ENCODE measurements at regions not wholly inside any gene's neighbourhood (a gene's known extent, or its start where the extent isn't known, plus 50 kb on each side); places are given as distances from the start of the nearest gene placed in this dataset.

DNA sequence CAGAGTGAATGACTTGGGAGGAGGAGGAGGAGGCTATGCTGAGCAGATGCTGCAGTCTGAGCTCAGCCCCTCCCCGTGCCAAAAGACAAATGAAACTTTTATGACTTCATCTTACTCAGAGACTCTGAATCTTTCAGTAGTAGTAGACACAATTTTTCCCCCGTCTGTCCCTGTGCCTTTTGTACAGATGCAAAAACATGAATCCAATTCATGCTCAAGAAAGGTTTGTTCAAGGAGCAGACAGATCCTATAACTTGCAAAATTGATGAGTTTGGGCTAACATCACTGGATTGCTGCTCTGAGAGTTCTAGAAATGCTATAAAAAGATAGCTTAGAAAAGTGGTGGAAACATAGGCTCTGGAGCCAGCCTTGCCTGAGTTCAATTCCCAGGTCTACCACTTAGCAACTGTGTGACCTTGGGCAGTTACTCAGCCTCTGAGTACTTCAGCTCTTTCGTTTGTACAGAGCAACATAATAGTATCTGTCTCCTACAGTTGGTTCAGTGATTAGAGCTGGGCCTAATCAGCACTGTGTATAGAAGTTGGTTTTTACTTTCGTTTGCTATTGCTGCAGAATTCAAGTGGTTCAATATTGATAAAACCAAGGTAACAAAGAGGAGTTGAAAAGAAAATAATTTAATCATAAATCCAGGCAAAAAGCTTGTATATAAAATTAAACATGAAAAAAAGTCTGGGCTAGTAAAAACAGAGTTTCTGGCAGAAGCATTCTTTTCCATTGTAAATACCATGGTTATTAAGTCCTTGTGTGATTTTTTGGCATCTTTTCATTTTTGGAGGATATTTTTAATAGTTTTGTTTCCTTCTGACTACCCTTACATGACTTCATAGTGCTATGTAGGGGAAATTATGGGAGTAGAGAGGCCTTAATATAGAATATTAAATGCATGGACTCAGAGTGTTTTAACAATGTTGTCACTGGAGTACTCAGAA is 174.2 kb upstream of the ZNF32 start:
- DNase-seq = no peak
- Histone ChIP-seq H3K9ac (no peak overlapping the region), H3K27ac (ENCODE audit: low read depth in 2 of 2, low read length in 1 of 2) (peak overlapping the region; percentile 54 to 66; a peak in 3 of 4 replicates), H3K36me3 (replicated peaks in 1 of 2; ENCODE audit: control insufficient read depth in 1 of 2, insufficient read depth in 2 of 2, low read length in 1 of 2) (no peaks in the 10 kb centered on the region), H3K4me1 (ENCODE audit: control insufficient read depth in 1 of 2, insufficient read depth in 2 of 2, low read depth in 1 of 2, low read length in 1 of 2) (peaks cover 0 to 8% of the 10 kb centered on the region in 2 experiments; a peak in 2 of 4 replicates), H3K4me2 (no peak overlapping the region; the same call in 1 of the 2 replicates), H3K4me3 (ENCODE audit: low read depth in 2 of 2, low read length in 1 of 2) (no peak overlapping the region), H4K20me1 (ENCODE audit: insufficient read depth) (no peaks in the 10 kb centered on the region), H3F3A (replicated peaks; ENCODE audit: insufficient read depth) (peaks cover 9% of the 10 kb centered on the region), H3K79me2 (ENCODE audit: insufficient read depth) (no peaks in the 10 kb centered on the region), H2AFZ (ENCODE audit: low read depth) (no peak overlapping the region), H3K27me3 (ENCODE audit: insufficient read depth) (no peaks in the 10 kb centered on the region), H3K9me2 (no peaks in the 10 kb centered on the region), H3K9me3 (no peaks in the 10 kb centered on the region)
- CTCF ChIA-PET = interaction anchor here (1.2 to 3.2 kb wide), 2 partner anchors 133 to 564 kb away, joined by 3 to 13 read pairs; no protein-coding TSS in a partner anchor
- 35% methylated on average over 4 of the region's 4 CpGs for WGBS (ENCODE audit: low lambda C conversion rate)
- TF ChIP-seq, protein P1, sequence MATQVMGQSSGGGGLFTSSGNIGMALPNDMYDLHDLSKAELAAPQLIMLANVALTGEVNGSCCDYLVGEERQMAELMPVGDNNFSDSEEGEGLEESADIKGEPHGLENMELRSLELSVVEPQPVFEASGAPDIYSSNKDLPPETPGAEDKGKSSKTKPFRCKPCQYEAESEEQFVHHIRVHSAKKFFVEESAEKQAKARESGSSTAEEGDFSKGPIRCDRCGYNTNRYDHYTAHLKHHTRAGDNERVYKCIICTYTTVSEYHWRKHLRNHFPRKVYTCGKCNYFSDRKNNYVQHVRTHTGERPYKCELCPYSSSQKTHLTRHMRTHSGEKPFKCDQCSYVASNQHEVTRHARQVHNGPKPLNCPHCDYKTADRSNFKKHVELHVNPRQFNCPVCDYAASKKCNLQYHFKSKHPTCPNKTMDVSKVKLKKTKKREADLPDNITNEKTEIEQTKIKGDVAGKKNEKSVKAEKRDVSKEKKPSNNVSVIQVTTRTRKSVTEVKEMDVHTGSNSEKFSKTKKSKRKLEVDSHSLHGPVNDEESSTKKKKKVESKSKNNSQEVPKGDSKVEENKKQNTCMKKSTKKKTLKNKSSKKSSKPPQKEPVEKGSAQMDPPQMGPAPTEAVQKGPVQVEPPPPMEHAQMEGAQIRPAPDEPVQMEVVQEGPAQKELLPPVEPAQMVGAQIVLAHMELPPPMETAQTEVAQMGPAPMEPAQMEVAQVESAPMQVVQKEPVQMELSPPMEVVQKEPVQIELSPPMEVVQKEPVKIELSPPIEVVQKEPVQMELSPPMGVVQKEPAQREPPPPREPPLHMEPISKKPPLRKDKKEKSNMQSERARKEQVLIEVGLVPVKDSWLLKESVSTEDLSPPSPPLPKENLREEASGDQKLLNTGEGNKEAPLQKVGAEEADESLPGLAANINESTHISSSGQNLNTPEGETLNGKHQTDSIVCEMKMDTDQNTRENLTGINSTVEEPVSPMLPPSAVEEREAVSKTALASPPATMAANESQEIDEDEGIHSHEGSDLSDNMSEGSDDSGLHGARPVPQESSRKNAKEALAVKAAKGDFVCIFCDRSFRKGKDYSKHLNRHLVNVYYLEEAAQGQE (IDR thresholded peaks at IDR 0.05; ENCODE audit: low read depth, low read length) = no peak
- TF ChIP-seq, protein P2, sequence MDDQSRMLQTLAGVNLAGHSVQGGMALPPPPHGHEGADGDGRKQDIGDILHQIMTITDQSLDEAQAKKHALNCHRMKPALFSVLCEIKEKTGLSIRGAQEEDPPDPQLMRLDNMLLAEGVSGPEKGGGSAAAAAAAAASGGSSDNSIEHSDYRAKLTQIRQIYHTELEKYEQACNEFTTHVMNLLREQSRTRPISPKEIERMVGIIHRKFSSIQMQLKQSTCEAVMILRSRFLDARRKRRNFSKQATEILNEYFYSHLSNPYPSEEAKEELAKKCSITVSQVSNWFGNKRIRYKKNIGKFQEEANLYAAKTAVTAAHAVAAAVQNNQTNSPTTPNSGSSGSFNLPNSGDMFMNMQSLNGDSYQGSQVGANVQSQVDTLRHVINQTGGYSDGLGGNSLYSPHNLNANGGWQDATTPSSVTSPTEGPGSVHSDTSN (IDR thresholded peaks at IDR 0.05) = no peak
- TF ChIP-seq TCF12 (IDR thresholded peaks at IDR 0.05) = no peak
- POLR2A ChIA-PET = no interaction called here

DNA sequence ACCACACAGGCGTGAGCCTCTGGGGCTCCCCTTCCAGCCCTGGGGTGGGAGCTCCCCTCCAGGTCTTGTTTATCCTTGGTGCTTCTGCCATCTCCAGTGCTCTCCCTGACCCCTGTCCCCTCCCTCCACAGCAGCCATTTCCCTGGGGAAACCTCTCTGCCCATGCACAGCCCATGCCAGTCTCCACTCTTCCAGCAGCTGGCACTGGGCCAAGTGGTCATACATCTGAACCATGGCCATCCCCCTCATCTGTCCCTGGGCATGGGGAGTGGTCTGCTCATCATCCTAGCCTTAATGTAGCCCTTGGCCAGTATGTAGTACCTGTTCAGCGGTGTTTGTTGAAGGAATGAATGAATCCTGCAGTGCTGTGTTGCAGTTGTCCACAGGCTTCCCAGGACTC is 172.4 kb upstream of the ZNF32 start:
- H3K9me2 ChIP-seq = no peaks in the 10 kb centered on the region
- H3K4me1 ChIP-seq (ENCODE audit: control insufficient read depth in 1 of 2, insufficient read depth in 2 of 2, low read depth in 1 of 2, low read length in 1 of 2) = peaks cover 0 to 15% of the 10 kb centered on the region in 2 experiments; a peak in 2 of 4 replicates
- H3K9me3 ChIP-seq = no peaks in the 10 kb centered on the region
- CTCF ChIA-PET = interaction anchor here (3.2 kb wide), 1 partner anchor 131 kb away, joined by 13 read pairs; no protein-coding TSS in a partner anchor
- TF ChIP-seq FOXM1 (IDR thresholded peaks at IDR 0.05; ENCODE audit: low read depth) (no peak), JUND (IDR thresholded peaks at IDR 0.05) (no peak), GATA2 (CRISPR knock-in tag; IDR thresholded peaks at IDR 0.05) (no peak), NFIC (IDR thresholded peaks at IDR 0.05; ENCODE audit: borderline replicate concordance) (peak; percentile 53)
- no peaks in the 10 kb centered on the region for H3K79me2 ChIP-seq (ENCODE audit: insufficient read depth)
- H4K20me1 ChIP-seq (ENCODE audit: insufficient read depth) = no peaks in the 10 kb centered on the region
- peak; percentile 60 for DNase-seq
- no peak overlapping the region for H2AFZ ChIP-seq (ENCODE audit: low read depth)
- WGBS (ENCODE audit: low lambda C conversion rate) = 66% methylated on average over 2 of the region's 2 CpGs
- no peak overlapping the region for H3K9ac ChIP-seq
- H3F3A ChIP-seq (replicated peaks; ENCODE audit: insufficient read depth) = peaks cover 24% of the 10 kb centered on the region
- no peaks in the 10 kb centered on the region for H3K36me3 ChIP-seq (replicated peaks in 1 of 2; ENCODE audit: control insufficient read depth in 1 of 2, insufficient read depth in 2 of 2, low read length in 1 of 2)
- POLR2A ChIA-PET = no interaction called here
- no peak overlapping the region for H3K27ac ChIP-seq (ENCODE audit: low read depth in 2 of 2, low read length in 1 of 2)
- H3K4me3 ChIP-seq (ENCODE audit: low read depth in 2 of 2, low read length in 1 of 2) = no peak overlapping the region
- H3K4me2 ChIP-seq = no peak overlapping the region; the same call in 1 of the 2 replicates
- H3K27me3 ChIP-seq (ENCODE audit: insufficient read depth) = no peaks in the 10 kb centered on the region
